SW 1271 (cell line): ENCODE measurements at regions not wholly inside any gene's neighbourhood (a gene's known extent, or its start where the extent isn't known, plus 50 kb on each side); places are given as distances from the start of the nearest gene placed in this dataset.
"Not testable (repeated sequence)": the region's sequence is repeated elsewhere in the genome, so short reads cannot be mapped to it uniquely, and the experiment has no call there.

Source experiments
- DNase-seq, 2 experiments: peaks; one replicate each; lab custom pipeline; 2025; lab: John Stamatoyannopoulos, UW

DNA sequence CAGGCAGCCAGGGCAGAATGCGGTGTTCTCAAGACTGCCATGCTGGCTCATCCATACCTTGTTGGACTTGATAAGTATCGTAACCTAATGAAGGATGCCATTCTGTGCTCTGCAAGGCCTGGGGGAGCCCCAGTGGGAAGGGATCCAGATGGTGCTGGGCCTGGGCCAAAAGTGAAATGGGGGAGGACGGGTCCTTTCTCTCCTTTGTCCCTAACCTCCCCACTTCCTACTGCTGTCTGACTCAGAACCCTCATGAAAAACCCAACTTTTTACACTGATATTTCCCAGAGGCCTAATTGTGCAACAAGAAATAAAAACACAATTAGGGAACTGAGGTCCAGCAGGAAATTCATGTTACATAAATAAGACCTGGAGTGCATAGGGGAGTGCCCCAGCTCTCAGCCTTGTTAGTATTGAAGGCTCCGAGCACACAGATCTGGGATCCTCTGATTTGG lies 193.7 kb upstream of the SVIL start:
- DNase-seq = no peak

DNA sequence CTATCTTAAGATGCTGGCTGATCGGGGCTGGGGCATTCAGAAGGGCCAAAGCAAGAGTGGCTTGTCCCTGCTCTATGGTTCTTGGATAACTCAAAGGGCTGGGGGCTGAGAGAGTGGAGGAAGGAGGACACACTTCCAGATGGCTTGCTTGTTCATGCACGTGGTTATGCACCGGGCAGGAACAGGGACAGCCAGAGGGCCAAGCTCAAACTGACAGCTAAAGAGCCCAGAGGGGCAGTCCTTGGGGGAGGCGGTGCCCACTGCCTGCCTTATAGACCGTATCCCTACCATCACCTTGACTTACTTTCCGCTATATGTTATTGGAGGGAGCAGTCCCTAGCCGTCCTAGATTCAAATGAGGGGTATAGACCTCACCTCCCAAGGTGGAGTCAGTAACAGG lies 192.7 kb upstream of the SVIL start:
- DNase-seq = no peak

DNA sequence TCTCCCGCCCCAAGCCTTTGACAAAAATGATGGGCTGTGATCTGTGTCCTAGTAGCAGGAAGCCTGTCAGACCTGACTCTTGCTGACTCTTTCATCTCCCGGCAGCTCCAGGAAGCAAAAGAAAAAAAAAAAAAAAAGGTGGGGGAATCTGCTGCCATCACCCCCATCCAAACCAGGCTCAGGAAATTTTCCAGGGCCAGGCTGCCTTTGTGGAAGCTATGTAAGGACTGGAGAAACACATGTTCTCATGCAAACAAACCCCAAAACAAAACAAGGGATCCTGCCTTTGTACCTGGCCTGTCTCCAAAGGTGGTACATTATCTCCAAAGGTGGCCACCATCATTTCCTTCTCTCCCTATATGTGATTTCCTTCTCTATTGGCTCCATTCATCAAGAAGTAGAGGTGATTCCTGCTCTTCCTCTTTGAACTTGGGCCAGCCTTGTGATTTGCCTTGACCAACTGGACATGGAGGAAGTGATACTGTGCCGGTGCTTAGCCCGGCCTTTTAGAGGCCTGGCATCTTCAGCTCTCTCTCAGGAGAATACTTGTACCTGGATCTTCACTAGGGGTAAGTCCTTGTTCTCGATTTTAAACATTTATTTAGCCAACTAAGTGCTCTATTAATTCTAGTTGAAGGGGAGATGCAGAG lies 192.2 kb upstream of the SVIL start:
- DNase-seq = no peak

DNA sequence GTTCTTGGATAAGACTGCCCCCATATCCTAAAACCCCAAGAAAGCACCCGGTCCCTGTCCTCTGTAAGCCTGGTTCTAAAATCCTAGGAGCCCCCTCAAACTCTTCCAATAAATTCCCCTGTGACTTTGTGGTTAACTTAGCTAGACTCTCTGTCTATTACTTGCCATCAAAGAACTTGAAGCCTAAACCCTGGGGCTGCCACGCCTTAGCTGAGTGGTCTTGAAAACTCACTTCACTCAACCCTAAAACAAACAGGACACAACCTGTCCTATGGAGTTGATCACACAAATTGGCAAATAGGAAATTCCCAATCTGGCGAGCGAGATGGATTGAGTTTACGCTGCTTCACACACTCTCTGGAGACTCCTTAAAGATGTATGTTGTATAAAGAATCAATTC lies 191.4 kb upstream of the SVIL start:
- DNase-seq = no peak

DNA sequence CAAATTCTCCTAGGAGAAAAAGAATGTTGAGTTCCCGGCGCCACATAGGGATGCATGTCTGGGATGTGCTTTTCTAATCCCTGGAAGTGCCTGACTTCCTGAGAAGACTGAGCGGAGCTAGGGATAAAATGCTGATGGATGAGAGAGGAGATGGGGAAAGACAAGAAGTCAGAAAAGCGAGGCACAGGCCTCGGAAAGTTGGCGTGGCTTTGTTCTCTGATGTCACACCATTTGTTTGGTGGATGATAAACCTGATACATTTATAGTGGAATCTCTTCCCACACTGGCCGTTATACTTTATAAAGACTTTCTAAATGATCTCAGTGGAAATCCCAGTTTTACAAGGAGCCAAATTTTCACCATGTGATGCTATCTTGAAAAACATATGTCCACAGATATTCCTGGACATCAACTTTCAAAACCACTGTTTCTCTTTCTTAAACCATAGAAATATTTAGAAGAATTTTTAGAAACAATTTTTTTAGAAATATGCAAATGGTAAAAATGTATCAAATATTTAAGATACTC lies 188.8 kb upstream of the SVIL start:
- no peak for DNase-seq

DNA sequence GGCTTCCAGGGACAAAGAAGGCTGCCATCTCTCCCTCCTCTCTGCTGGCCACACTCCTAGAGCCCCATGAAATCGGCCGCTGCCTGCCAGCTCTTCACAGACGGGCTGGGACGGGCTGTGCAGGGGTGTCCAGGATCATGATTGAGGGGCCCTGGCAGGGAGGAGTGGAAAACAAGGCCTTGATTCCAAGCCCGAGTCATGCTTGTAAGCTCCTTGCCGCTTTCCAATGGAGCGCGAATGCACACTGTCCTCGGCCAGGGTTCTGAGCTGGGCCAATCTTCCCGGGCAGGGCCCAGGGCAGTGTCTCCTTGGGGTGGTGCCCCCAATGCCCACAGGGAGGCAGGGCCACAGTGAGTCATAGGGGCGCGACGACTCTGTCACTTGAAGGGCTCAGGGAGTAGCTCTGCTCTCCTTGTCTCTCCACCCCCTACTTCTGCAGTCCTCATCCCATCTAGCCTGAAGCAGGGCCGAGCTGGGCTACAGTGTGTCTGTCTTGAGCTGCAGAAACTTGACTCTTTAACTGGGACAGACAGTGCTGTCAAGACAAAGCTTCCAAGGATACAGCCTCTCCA lies 186.2 kb upstream of the SVIL start:
- no peak for DNase-seq

DNA sequence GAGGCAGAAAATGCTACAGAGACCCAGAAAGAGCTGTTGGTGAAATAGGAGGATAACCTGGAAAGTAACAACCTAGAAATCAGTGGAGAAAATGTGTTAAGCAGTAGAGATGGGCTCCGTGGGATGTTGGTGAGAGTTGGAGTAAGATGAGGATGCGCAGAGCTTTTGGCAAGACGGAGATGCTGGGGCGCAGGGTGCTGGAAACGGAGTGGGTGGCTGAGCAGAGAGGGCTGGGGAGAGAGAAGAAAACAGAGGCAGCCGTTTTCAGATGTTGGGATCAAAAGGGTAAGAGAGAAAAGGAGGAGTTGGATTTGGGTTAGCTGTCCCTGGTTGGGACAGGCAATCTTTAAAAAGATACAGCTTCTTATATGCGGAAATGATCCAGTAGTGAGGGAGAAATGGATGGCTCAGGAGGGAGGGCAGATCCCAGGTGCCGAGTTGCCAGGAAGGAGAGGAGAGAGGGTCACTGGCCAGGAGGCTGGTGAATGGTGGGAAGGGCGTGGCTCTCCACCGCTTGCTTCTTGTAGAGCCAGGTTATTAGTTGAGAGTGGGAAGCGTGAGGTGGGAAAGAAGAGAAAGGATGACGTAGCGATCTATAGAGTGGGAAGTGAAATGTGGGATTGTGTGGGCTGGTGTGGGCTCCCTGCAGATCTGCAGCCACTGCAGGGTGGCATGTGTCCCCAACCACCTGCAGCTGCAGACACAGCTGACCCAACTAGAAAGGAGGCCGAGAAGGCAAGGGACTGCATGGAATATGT lies 182.2 kb upstream of the SVIL start:
- no peak for DNase-seq

DNA sequence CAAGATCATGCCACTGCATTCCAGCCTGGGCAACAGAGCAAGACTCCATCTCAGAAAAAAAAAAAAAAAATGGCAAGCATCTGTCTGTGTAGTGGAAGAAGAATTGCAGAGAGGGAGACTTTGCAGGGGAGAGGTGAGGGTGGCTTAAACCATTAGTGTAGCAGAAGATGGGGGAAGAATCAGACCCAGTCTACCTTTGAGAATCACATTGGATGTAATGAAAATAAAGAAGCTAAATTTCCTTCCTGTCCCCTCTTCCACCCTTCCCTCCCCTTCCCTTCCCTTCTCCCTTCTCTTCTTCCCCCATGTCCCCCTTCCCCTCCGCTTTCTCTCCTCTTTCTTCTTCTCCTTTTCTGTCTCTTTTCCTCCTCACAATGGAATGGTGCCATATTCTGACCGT lies 180.8 kb upstream of the SVIL start:
- DNase-seq = no peak

DNA sequence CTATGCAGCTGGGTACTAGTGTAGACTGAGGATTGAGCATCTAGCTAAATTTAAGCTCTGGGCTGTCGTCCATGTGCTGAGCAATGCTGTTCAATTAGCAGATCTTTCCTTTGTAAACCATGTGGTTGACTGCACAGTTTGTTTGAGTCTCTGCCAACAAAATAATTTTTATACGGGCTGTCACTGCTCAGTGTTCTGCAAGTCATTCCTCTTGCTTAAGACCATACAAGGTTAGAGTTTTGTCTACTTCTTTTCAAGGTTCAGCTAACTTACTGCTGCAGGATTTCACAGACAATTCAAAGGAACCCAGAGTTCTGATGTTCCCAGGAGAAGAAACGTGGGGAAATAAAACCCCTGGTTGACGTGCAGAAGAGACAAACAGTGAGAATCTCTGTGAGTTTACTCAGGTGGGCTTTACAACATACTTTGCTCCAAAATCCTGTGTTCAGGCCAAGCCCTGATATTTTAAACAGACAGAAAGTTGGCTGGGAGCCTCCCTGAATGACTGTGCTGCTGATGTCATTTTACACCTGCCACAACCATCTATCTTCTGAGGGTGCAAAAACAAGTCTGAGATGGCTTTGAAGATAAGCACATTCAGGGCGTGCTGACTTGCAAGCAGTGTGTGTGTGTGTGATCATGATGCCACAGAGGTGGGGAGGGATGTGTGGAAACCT lies 177.1 kb upstream of the SVIL start:
- no peak for DNase-seq

DNA sequence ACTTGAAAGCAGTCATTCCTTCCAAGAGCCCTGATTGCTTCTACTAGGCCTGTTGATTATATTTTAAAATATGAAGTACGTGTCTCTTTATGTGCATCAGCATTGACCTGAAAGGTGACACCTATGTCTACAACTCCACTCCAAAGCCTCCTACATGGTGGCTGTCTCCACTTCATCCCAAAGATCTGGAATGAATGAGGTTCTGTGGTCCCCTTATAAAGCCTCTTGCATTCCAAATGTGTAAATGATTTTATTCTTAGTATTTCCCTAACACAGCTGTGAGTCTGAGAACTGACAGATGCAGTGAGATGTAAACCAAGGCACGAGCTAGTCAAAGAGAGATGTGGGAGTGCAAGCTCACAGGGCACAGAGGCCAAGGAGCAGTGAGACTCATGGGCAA lies 176.0 kb upstream of the SVIL start:
- DNase-seq = no peak

DNA sequence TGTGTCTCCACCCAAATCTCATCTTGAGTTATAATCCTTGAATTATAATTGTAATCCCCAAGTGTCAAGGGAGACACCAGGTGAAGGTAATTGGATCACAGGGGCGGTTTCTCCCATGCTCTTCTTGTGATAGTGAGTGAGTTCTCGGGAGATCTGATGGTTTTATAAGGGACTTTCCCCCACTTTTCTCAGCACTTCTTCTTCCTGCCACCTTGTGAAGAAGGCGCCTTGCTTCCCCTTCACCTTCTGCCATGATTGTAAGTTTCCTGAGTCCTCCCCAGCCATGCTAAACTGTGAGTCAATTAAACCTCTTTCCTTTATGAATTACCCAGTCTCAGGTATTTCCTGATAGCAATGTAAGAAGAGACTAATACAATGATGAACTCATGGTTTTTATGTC lies 175.5 kb upstream of the SVIL start:
- DNase-seq = not testable (repeated sequence)

DNA sequence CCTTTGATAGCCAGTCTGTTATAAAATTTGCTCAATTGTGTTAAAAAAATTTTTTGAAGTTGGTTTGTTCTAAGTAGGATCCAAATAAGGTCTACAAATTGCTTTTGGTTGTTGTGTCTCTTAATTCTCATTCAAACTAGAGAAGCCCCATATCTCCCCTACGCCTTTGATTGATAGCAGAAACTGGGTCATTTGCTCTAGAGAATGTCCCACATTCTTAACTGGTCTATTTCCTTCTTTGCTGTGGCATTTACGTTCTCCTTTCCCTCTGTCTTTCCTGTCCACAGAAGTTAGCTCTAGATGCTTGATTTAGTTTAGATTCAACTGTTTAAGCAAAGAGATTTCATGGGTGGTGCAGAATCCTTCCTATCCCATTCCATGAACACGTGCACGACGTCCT lies 174.6 kb upstream of the SVIL start:
- no peak for DNase-seq

DNA sequence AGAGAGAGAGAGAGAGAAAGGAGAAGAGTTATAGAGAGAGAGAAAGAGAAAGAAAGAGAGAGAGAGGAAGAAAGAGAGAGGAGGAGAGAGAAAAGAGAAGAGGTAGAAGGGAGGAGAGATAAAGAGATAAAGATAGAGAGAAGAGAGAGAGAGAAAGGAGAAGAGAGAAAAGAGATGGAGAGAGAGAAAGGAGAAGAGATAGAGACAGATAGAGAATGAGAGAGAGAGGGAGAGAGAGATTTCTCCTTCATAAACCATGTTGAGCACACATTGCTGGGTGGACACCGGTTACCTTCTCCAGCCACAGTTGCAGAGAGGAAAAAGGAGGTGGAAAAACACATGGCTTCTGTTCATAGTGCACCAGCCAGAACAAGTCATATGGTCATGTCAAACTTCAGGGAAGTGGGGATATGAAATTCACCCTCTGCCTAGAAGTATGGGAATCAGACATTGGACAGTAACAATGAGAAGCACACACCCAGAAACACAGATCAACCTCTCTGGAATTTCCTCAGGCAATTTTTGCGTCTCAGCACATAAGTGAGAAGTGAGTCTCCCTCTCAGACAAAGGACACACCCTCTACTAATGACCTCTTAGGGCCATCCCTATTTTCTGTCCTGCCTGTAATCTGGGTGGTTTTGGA lies 172.5 kb upstream of the SVIL start:
- peak; percentile 77 to 93 for DNase-seq

DNA sequence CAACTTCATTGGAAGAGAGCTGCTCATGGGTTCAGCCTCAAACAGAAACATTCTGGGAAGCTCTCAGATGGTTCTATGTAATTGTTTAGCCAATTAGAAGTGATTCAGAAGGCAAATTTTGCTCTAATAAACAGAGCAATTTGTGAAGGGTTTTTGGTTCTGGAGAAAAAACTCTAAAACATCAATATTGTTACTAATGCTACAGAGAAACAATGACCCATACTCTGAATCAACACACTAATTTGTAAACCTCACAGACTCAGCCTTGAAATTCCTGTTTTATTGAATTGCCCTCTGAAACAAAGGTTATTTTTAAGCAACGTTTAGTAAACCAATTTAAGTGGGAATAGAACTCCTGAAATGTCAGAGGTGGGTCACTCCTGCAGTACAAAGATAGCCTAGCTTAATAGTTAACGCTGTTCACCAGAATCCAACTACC lies 171.6 kb upstream of the SVIL start:
- DNase-seq = no peak

DNA sequence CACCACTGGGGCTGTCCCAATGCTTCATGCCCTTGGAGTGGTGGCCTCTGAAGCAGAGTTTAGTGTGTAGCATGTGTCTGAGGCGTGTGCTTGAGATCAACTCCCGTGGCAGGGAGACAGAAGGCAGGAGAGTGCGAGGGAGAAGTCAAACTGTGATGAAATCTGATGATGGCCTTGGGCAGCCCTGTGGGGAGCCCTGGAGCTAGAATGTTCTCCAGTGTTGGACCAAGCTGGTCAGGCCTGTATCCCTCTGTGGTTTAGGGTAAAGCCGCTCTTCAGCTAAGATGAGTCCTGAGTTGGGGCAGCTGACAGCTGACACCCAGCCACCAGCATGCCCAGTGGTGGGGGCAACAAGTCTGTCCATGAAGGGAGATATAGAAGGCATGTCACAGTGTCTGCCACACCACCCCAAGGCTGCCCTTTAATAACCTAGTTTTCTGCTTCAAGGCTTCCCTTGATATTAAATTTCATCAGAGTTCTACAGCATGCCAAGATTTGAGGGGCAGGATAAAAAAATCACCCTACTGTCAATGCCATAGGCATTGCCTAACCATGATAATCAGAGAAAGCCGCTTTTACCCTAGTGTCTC lies 170.5 kb upstream of the SVIL start:
- no peak for DNase-seq

DNA sequence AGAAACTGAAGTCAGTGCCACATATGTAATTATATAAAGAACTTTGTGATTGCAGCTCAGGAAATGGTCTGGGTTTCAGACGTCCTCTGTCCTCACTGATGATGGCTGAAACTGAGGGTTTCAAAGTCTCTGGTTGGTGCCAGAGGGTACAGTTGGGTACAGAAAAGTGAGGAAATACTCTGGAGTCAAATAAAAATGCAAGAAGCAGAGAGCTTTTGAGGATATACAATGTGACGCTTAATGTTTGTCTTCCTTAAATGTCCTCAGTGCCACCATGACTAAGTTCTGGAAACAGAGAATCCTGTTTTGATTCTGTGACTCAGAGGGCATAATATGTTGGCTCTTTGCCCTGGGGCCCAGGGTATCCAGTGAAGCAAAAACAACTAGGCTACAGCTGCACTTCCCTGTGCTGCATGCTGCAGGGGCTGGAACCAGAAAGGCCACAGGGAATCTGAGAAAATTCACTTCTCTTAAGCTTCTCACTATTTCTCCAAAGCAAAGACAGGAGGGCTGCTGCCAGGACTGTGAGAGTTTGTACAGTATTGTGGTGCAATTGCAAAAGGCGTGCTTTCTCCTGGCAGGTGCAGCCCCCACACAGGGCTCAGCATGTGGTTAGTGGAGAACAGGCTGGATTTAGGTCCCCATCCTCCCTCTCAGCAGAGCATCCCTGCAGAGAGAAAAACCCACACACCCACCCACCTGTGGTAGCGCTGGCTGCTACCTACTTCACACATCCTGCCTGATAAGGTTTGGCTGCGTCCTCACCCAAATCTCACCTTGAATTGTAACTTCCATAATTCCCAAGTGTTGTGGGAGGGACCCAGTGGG lies 169.5 kb upstream of the SVIL start:
- DNase-seq = peak; percentile 82 to 94

DNA sequence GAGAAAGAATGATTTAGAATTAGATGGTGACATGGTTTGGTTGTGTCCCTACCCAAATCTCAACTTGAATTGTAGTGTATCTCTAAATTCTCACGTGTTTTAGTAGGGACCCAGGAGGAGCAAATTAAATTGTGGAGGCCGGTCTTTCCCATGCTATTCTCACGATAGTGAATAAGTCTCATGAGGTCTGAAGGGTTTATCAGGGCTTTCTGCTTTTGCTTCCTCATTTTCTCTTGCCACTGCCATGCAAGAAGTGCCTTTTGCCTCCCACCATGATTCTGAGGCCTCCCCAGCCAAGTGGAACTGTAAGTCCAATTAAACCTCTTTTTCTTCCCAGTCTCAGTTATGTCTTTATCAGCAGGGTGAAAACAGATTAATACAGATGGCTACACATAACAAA lies 167.4 kb upstream of the SVIL start:
- DNase-seq = no peak

DNA sequence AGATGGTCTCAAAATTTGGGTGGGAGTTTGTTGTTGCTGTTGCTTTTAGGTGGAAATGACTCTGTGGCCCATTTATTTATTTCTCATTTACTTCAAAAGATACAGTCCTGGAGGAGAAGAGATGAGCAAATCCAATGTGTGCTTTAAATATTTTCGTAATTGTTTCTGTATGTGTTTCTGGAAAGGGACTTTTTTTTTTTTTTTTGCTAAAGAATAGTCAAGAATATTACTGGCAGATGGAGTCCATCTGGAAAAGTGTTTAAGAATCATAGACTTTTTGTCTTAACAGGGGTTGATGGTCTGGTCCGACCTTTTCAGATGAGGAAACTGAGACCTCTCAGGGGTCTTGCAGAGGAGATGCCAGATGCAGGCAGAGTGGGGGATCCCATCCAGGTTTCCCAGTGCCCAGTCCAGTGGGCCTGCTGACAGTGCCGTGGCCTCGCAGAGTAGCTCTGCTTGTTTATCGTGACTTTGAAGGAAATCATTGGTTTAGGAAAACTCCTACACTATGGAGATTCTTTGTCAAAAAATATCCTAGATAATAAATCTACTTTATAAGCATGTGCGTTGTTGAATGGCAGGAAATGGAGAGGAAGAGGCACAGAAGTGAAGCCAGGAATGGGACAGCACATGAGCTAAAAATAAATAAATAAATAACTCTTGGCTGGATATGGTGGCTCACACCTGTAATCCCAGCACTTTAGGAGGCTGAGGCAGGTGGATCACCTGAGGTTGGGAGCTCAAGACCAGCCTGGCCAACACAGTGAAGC lies 164.3 kb upstream of the SVIL start:
- no peak for DNase-seq

DNA sequence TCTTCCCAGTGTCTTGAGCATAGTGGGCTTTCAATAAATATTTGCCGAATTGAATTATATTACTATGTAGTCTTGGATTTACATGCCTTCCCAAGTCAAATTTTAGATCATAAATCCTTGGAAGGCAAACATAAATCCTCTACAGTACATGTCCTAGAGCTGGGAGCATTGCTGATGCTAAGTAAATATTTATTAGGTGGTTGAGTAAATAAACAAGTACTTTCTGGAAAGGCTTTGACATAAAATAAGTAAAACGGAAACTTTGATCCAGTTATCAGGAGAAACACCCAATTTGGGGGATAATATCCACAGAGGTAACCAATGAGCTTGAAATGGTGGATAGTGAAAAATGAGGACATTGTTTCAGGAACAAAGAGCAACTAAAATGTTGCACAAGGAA lies 162.8 kb upstream of the SVIL start:
- DNase-seq = no peak

DNA sequence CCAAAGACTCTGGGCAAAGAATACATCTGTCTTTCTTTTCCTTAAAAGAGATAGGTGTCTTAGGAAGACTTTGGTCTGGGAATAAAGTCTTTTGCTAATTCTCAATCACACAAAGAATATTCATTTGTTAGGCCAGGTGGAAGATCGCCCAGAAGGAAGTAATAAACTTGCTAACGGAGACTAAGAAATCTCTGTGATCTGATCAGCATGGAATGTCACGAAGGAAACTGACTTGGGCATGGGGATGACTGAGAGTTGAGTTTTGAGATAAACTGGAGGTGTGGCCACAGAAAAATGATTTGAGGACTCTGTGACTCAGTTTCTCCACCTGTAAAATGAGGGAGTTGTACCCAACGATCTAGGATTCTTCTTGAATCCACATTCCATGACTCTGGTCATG lies 161.1 kb upstream of the SVIL start:
- no peak for DNase-seq
